B cell (primary cell): ENCODE measurements at regions not wholly inside any gene's neighbourhood (a gene's known extent, or its start where the extent isn't known, plus 50 kb on each side); places are given as distances from the start of the nearest gene placed in this dataset.

Experiments used
- ATAC-seq: fragments of 200-7000 bp; cut with Tn5 transposase; one replicate; pipeline ENCODE4 v1.10.0; 2021; ENCODE audit warnings: low read depth, mild to moderate bottlenecking, moderate number of reproducible peaks, moderate library complexity
- CTCF ChIA-PET: fragments of 350-600 bp; sonication (Branson Sonifier 250); formaldehyde crosslinking; loops from one replicate; lab custom pipeline; 2021; ENCODE audit warnings: antibody characterized with exemption, inconsistent platforms; lab: Charles Lee
- POLR2A ChIA-PET: fragments of 350-600 bp; sonication (Branson Sonifier 250); formaldehyde crosslinking; loops from one replicate; lab custom pipeline; 2021; ENCODE audit warnings: antibody characterized with exemption; lab: Charles Lee
- DNase-seq: peaks from one replicate; pipeline ENCODE4 v3.0.0; 2013
- H2AFZ ChIP-seq: 2 replicates; pipeline ENCODE4 v1.6.1; 2012; ENCODE audit warnings: mild to moderate bottlenecking, low read depth, low read length; ENCODE audit not compliant: insufficient read depth, poor library complexity, severe bottlenecking
- H3K27ac ChIP-seq, 2 donors: 1 replicate in 1 of 2; 2 replicates in 1 of 2; pipeline ENCODE4 v1.5.1; 2012 to 2013; ENCODE audit warnings: low read length in 2 of 2, mild to moderate bottlenecking in 2 of 2, moderate library complexity in 1 of 2
- H3K27me3 ChIP-seq, 4 experiments: fragments of 200-600 bp in 1 of 4; sonication (generic) in 1 of 4; replicated peaks in 1 of 4; 1 replicate in 2 of 4; 2 replicates in 2 of 4; pipeline versions ENCODE4 v1.6.1 to v1.7.0; 2013 to 2016; ENCODE audit warnings: low read length in 3 of 4, mild to moderate bottlenecking in 2 of 4, mixed read lengths in 1 of 4, moderate library complexity in 1 of 4; ENCODE audit not compliant: insufficient read depth in 4 of 4, control insufficient read depth in 3 of 4; ENCODE audit errors: control extremely low read depth in 1 of 4
- H3K36me3 ChIP-seq, 2 experiments: replicated peaks in 1 of 2; 1 replicate in 1 of 2; 2 replicates in 1 of 2; pipeline versions ENCODE4 v1.6.1 to v1.7.1; 2013; ENCODE audit warnings: low read length in 1 of 2; ENCODE audit not compliant: insufficient read depth in 2 of 2, control insufficient read depth in 1 of 2; ENCODE audit errors: control extremely low read depth in 1 of 2, extremely low read depth in 1 of 2
- H3K4me1 ChIP-seq, 2 donors: fragments of 200-600 bp in 1 of 2; sonication (generic) in 1 of 2; 1 replicate in 1 of 2; 2 replicates in 1 of 2; pipeline versions ENCODE4 v1.5.1 to v1.6.1; 2013 to 2017; ENCODE audit warnings: low read length in 2 of 2; ENCODE audit not compliant: control insufficient read depth in 2 of 2, insufficient read depth in 2 of 2
- H3K4me2 ChIP-seq: replicated peaks from 2 replicates; pipeline ENCODE3; 2012; ENCODE audit warnings: mild to moderate bottlenecking, low read depth, low read length; ENCODE audit not compliant: poor library complexity, severe bottlenecking
- H3K4me3 ChIP-seq, 5 experiments: fragments of 200-600 bp in 1 of 5; sonication (generic) in 1 of 5; 1 replicate in 3 of 5; 2 replicates in 2 of 5; pipeline versions ENCODE4 v1.5.1 to v1.7.0; 2011 to 2016; ENCODE audit warnings: low read length in 4 of 5, mild to moderate bottlenecking in 4 of 5, low read depth in 2 of 5, control low read depth in 1 of 5, moderate library complexity in 1 of 5; ENCODE audit not compliant: insufficient read depth in 1 of 5; ENCODE audit errors: control extremely low read depth in 1 of 5, extremely low read depth in 1 of 5
- H3K79me2 ChIP-seq: fragments of 200-600 bp; sonication (generic); one replicate; pipeline ENCODE4 v1.6.0; 2016; ENCODE audit warnings: low read length; ENCODE audit not compliant: control insufficient read depth, insufficient read depth
- H3K9ac ChIP-seq: fragments of 200-600 bp; sonication (generic); 2 replicates; pipeline ENCODE4 v1.6.1; 2017; ENCODE audit warnings: mild to moderate bottlenecking, low read length, moderate library complexity
- H3K9me3 ChIP-seq, 3 donors: one replicate each; pipeline versions ENCODE4 v1.6.1 to v1.7.1; 2013; ENCODE audit warnings: low read length in 2 of 3; ENCODE audit not compliant: control insufficient read depth in 2 of 3, insufficient read depth in 1 of 3; ENCODE audit errors: control extremely low read depth in 1 of 3
- H4K20me1 ChIP-seq: 2 replicates; pipeline ENCODE4 v1.6.0; 2012; ENCODE audit warnings: mild to moderate bottlenecking, low read length; ENCODE audit not compliant: insufficient read depth, control insufficient read depth, poor library complexity, severe bottlenecking
- H3K27ac Mint-ChIP-seq: one replicate; pipeline ENCODE4 v1.8.0; 2021; ENCODE audit warnings: mixed read lengths
- H3K27me3 Mint-ChIP-seq: one replicate; pipeline ENCODE4 v1.8.0; 2021; ENCODE audit warnings: mixed read lengths
- H3K4me1 Mint-ChIP-seq: one replicate; pipeline ENCODE4 v1.8.0; 2021; ENCODE audit warnings: mixed read lengths
- H3K4me3 Mint-ChIP-seq: one replicate; pipeline ENCODE4 v1.8.0; 2021; ENCODE audit warnings: mixed read lengths
- H3K9me3 Mint-ChIP-seq: one replicate; pipeline ENCODE4 v1.8.0; 2022; ENCODE audit warnings: mixed read lengths; ENCODE audit not compliant: insufficient read depth
- CTCF ChIP-seq: fragments of 200-600 bp; IDR thresholded peaks from one replicate; pipeline ENCODE4 v1.8.0; 2022; ENCODE audit warnings: antibody characterized with exemption, mild to moderate bottlenecking
- EZH2 ChIP-seq: IDR thresholded peaks from 2 replicates; pipeline ENCODE4 v1.6.1; 2012; ENCODE audit warnings: borderline replicate concordance, low read depth, mild to moderate bottlenecking, moderate library complexity, low read length; ENCODE audit not compliant: insufficient read depth, poor library complexity, severe bottlenecking
- WGBS: methylation state at CpG from one replicate; pipeline ENCODE4 v1.1.5; 2013; ENCODE audit warnings: missing lambda C conversion rate; ENCODE audit not compliant: insufficient coverage; 5-methylcytosine and 5-hydroxymethylcytosine counted together
- intact Hi-C: fragments of 100-400 bp; cut with micrococcal nuclease; formaldehyde crosslinking; loops from one replicate; pipeline ENCODE4 v1.10.0; 2022

- Mint-ChIP-seq H3K4me1 (no peaks in the 10 kb centered on the region), H3K9me3 (no peaks in the 10 kb centered on the region), H3K27ac (no peak overlapping the region), H3K4me3 (no peak overlapping the region), H3K27me3 (peaks cover 3% of the 10 kb centered on the region)
- ChIA-PET POLR2A (no interaction called here), CTCF (no interaction called here)
- Histone ChIP-seq H3K9ac (no peak overlapping the region), H3K9me3 (peaks cover 0 to 6% (median 3%) of the 10 kb centered on the region in 3 donors), H3K27me3 (no peaks in the 10 kb centered on the region), H3K4me2 (no peak overlapping the region), H2AFZ (no peak overlapping the region), H3K4me1 (no peaks in the 10 kb centered on the region), H4K20me1 (no peaks in the 10 kb centered on the region), H3K36me3 (no peaks in the 10 kb centered on the region), H3K27ac (no peak overlapping the region), H3K79me2 (no peaks in the 10 kb centered on the region), H3K4me3 (no peak overlapping the region)
- TF ChIP-seq CTCF (no peak), EZH2 (no peak)
- intact Hi-C loops = no loop called here
- ATAC-seq = no peak
- WGBS = 82% methylated on average over 7 of the region's 8 CpGs
- no peak for DNase-seq
Measured at GRCh38 chrX:155774387-155774786, 106.8 kb upstream of the VAMP7 start.

- Histone ChIP-seq H3K27me3 (no peaks in the 10 kb centered on the region), H3K36me3 (no peaks in the 10 kb centered on the region), H2AFZ (peak overlapping the region; percentile 64), H3K9ac (peak overlapping the region; percentile 30), H3K27ac (no peak overlapping the region), H4K20me1 (no peaks in the 10 kb centered on the region), H3K4me3 (peak overlapping the region; percentile 7 to 55 (median 35)), H3K4me1 (peaks cover 4 to 9% of the 10 kb centered on the region in 2 donors), H3K4me2 (peak overlapping the region; percentile 72), H3K9me3 (peaks cover 0 to 3% (median 0%) of the 10 kb centered on the region in 3 donors), H3K79me2 (no peaks in the 10 kb centered on the region)
- H3K27me3 Mint-ChIP-seq = no peaks in the 10 kb centered on the region
- TF ChIP-seq CTCF (no peak), EZH2 (no peak)
- H3K9me3 Mint-ChIP-seq = no peaks in the 10 kb centered on the region
- ChIA-PET POLR2A (no interaction called here), CTCF (no interaction called here)
- peaks cover 11% of the 10 kb centered on the region for H3K4me1 Mint-ChIP-seq
- ATAC-seq = no peak
- H3K4me3 Mint-ChIP-seq = peak overlapping the region; percentile 79
- no peak overlapping the region for H3K27ac Mint-ChIP-seq
- no peak for DNase-seq
- WGBS = 37% methylated on average over 6 of the region's 24 CpGs
- intact Hi-C loops = no loop called here
Measured at GRCh38 chrX:155767876-155768769, 113.0 kb upstream of the VAMP7 start.
